Liver (tissue), 7 donors: ENCODE measurements at regions not wholly inside any gene's neighbourhood (a gene's known extent, or its start where the extent isn't known, plus 50 kb on each side); places are given as distances from the start of the nearest gene placed in this dataset.

ENCODE experiments used
- DNase-seq: peaks from one replicate; pipeline ENCODE4 v3.0.0-alpha.2; 2017; ENCODE audit warnings: low spot score
- H3K27ac ChIP-seq, 2 donors: one replicate each; pipeline ENCODE4 v1.7.0; 2013; ENCODE audit warnings: inconsistent platforms in 2 of 2, low read length in 2 of 2, control low read depth in 1 of 2, low read depth in 1 of 2, mild to moderate bottlenecking in 1 of 2
- H3K27me3 ChIP-seq, 4 donors: one replicate each; pipeline versions ENCODE4 v1.6.1 to v1.7.0; 2013; ENCODE audit warnings: low read length in 3 of 4, inconsistent platforms in 1 of 4, mild to moderate bottlenecking in 1 of 4, moderate library complexity in 1 of 4; ENCODE audit not compliant: control insufficient read depth in 4 of 4, insufficient read depth in 4 of 4
- H3K36me3 ChIP-seq, 4 donors: one replicate each; pipeline versions ENCODE4 v1.6.1 to v1.7.0; 2013; ENCODE audit warnings: low read length in 3 of 4, mild to moderate bottlenecking in 3 of 4, low read depth in 1 of 4, moderate library complexity in 1 of 4; ENCODE audit not compliant: control insufficient read depth in 4 of 4, insufficient read depth in 3 of 4
- H3K4me1 ChIP-seq, 4 donors: one replicate each; pipeline versions ENCODE4 v1.6.1 to v1.7.0; 2013; ENCODE audit warnings: low read length in 3 of 4, mild to moderate bottlenecking in 3 of 4, moderate library complexity in 1 of 4; ENCODE audit not compliant: control insufficient read depth in 4 of 4, insufficient read depth in 4 of 4
- H3K4me3 ChIP-seq, 3 donors: one replicate each; pipeline versions ENCODE4 v1.6.1 to v1.7.0; 2013; ENCODE audit warnings: low read length in 3 of 3, control low read depth in 1 of 3, low read depth in 1 of 3, mild to moderate bottlenecking in 1 of 3
- H3K9ac ChIP-seq, 2 donors: one replicate each; pipeline ENCODE4 v1.7.0; 2013; ENCODE audit warnings: low read length in 2 of 2, mild to moderate bottlenecking in 2 of 2, moderate library complexity in 2 of 2, control low read depth in 1 of 2, low read depth in 1 of 2
- H3K9me3 ChIP-seq, 4 donors: one replicate each; pipeline versions ENCODE4 v1.6.1 to v1.7.0; 2013; ENCODE audit warnings: low read length in 3 of 4; ENCODE audit not compliant: control insufficient read depth in 4 of 4
- GABPA ChIP-seq, 2 donors: IDR thresholded peaks in 1 of 2; conservative IDR thresholded peaks in 1 of 2; 2 replicates each; pipeline ENCODE4 v1.6.1; 2016; ENCODE audit warnings: antibody characterized with exemption in 2 of 2, mild to moderate bottlenecking in 1 of 2, moderate library complexity in 1 of 2
- JUND ChIP-seq, 2 donors: IDR thresholded peaks; 2 replicates each; pipeline ENCODE4 v1.6.1; 2016; ENCODE audit warnings: antibody characterized with exemption in 2 of 2
- RAD21 ChIP-seq, 2 donors: IDR thresholded peaks; 2 replicates each; pipeline ENCODE4 v1.6.1; 2016; ENCODE audit warnings: antibody characterized with exemption in 2 of 2, mild to moderate bottlenecking in 2 of 2
- YY1 ChIP-seq: IDR thresholded peaks from 2 replicates; pipeline ENCODE4 v1.6.1; 2016; ENCODE audit warnings: antibody characterized with exemption, mild to moderate bottlenecking
- WGBS: extraction: QIAGEN DNeasy Blood & Tissue Kit; methylation state at CpG from one replicate; pipeline ENCODE4 v1.1.7; 2013; 5-methylcytosine and 5-hydroxymethylcytosine counted together
- TF ChIP-seq, protein P1 (sequence below): IDR thresholded peaks from 2 replicates; pipeline ENCODE4 v1.6.1; 2016; ENCODE audit warnings: antibody characterized with exemption
- TF ChIP-seq, protein P2 (sequence below): IDR thresholded peaks from 2 replicates; pipeline ENCODE4 v1.6.1; 2016; ENCODE audit warnings: antibody characterized with exemption
- TF ChIP-seq, protein P3 (sequence below): IDR thresholded peaks from 2 replicates; pipeline ENCODE4 v1.6.1; 2016; ENCODE audit warnings: antibody characterized with exemption, mild to moderate bottlenecking
- TF ChIP-seq, protein P4 (sequence below): IDR thresholded peaks from 2 replicates; pipeline ENCODE4 v1.6.1; 2016; ENCODE audit warnings: antibody characterized with exemption
- donor health status: healthy.
- donor health status: healthy.
- donor health status: healthy.
- donor health status: healthy.

DNA sequence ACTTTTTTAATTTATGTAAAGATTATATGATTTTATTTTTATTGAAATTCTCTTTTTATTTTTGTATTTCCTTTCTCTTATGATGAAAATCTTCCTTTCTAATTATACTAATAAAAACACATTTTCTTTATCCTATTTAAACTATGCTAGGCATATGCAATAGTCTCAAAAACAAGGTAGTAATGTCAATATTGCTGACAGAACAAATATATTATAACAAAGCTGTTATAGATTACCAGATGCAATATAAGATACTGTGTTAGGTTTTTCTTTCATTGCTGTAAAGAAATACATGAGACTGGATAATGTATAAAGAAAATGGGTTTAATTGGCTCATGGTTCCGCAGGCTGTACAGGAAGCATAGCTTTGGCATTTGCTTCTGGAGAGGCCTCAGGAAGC lies 631.2 kb upstream of the SOX11 start:
- Histone ChIP-seq H3K27me3 (no peaks in the 10 kb centered on the region), H3K4me3 (no peak overlapping the region), H3K36me3 (no peaks in the 10 kb centered on the region), H3K4me1 (no peaks in the 10 kb centered on the region), H3K9me3 (no peaks in the 10 kb centered on the region), H3K27ac (no peak overlapping the region), H3K9ac (no peak overlapping the region)
- no peak for DNase-seq
- WGBS, result 83% methylated on average over 1 of the region's 1 CpG
- TF ChIP-seq, protein P1, sequence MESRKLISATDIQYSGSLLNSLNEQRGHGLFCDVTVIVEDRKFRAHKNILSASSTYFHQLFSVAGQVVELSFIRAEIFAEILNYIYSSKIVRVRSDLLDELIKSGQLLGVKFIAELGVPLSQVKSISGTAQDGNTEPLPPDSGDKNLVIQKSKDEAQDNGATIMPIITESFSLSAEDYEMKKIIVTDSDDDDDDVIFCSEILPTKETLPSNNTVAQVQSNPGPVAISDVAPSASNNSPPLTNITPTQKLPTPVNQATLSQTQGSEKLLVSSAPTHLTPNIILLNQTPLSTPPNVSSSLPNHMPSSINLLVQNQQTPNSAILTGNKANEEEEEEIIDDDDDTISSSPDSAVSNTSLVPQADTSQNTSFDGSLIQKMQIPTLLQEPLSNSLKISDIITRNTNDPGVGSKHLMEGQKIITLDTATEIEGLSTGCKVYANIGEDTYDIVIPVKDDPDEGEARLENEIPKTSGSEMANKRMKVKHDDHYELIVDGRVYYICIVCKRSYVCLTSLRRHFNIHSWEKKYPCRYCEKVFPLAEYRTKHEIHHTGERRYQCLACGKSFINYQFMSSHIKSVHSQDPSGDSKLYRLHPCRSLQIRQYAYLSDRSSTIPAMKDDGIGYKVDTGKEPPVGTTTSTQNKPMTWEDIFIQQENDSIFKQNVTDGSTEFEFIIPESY, result no peak
- TF ChIP-seq GABPA (IDR thresholded peaks at IDR 0.05 in 1 of 2, conservative IDR thresholded peaks at IDR 0.05 in 1 of 2), result no peak
- TF ChIP-seq, protein P2, sequence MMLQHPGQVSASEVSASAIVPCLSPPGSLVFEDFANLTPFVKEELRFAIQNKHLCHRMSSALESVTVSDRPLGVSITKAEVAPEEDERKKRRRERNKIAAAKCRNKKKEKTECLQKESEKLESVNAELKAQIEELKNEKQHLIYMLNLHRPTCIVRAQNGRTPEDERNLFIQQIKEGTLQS, result no peak
- no peak for TF ChIP-seq YY1

DNA sequence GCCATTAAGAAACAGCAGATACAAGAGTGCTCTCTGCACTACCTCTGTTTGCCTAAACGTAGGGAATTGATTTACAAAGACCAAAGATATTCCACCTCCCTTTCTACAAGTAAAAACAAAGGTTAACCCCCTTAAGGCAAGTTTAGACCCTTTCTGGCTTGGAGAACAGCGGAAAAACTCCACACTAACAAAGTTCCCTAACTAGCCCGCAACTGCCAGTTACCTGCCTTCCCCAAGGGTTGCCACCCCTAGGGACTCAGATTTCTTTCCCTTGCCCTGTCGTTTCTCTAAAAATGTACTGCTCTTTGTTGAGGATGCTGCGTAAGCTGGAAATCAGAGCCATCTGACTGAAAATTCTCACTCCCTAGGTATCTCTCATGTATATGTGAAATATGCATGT lies 627.5 kb upstream of the SOX11 start:
- H3K4me1 ChIP-seq, result no peaks in the 10 kb centered on the region
- TF ChIP-seq YY1, result no peak
- no peak for TF ChIP-seq JUND (IDR thresholded peaks at IDR 0.05)

DNA sequence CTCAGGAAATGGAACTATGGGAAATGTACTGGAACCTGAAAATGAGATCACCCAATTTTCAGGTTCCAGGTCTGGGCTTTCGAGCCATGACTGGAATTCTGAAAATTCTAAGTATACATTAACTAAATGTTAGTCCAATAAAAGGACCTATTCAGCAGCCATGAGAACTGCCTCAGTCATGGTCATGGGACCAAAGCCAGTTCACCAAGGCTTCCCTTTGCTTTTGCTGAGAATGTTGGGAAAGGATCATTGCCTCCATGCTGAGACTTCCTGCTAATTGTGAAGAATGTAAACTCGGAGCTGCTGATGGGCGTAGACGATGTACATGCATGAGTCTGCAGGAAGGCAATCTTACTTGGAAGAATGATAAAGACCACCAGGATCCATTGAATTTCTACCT lies 624.4 kb upstream of the SOX11 start:
- no peak for DNase-seq
- Histone ChIP-seq H3K4me1 (no peaks in the 10 kb centered on the region), H3K9me3 (no peaks in the 10 kb centered on the region), H3K4me3 (no peak overlapping the region), H3K36me3 (no peaks in the 10 kb centered on the region), H3K27ac (no peak overlapping the region), H3K27me3 (peaks cover 0 to 3% (median 0%) of the 10 kb centered on the region in 4 donors), H3K9ac (no peak overlapping the region)
- TF ChIP-seq, protein P3, sequence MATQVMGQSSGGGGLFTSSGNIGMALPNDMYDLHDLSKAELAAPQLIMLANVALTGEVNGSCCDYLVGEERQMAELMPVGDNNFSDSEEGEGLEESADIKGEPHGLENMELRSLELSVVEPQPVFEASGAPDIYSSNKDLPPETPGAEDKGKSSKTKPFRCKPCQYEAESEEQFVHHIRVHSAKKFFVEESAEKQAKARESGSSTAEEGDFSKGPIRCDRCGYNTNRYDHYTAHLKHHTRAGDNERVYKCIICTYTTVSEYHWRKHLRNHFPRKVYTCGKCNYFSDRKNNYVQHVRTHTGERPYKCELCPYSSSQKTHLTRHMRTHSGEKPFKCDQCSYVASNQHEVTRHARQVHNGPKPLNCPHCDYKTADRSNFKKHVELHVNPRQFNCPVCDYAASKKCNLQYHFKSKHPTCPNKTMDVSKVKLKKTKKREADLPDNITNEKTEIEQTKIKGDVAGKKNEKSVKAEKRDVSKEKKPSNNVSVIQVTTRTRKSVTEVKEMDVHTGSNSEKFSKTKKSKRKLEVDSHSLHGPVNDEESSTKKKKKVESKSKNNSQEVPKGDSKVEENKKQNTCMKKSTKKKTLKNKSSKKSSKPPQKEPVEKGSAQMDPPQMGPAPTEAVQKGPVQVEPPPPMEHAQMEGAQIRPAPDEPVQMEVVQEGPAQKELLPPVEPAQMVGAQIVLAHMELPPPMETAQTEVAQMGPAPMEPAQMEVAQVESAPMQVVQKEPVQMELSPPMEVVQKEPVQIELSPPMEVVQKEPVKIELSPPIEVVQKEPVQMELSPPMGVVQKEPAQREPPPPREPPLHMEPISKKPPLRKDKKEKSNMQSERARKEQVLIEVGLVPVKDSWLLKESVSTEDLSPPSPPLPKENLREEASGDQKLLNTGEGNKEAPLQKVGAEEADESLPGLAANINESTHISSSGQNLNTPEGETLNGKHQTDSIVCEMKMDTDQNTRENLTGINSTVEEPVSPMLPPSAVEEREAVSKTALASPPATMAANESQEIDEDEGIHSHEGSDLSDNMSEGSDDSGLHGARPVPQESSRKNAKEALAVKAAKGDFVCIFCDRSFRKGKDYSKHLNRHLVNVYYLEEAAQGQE, result no peak
- TF ChIP-seq, protein P4, sequence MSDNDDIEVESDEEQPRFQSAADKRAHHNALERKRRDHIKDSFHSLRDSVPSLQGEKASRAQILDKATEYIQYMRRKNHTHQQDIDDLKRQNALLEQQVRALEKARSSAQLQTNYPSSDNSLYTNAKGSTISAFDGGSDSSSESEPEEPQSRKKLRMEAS, result no peak
- no peak for TF ChIP-seq RAD21 (IDR thresholded peaks at IDR 0.05)
- WGBS, result 81% methylated on average over 4 of the region's 4 CpGs

More for the DNA sequence above, 627.5 kb upstream of the SOX11 start:
- Histone ChIP-seq H3K36me3 (no peaks in the 10 kb centered on the region), H3K9ac (no peak overlapping the region), H3K27me3 (peaks cover 0 to 3% (median 0%) of the 10 kb centered on the region in 4 donors), H3K9me3 (no peaks in the 10 kb centered on the region), H3K4me3 (no peak overlapping the region), H3K27ac (no peak overlapping the region)
- WGBS, result 37% methylated on average over 5 of the region's 5 CpGs
- no peak for DNase-seq
